HG03064 (cell line): ENCODE measurements at regions not wholly inside any gene's neighbourhood (a gene's known extent, or its start where the extent isn't known, plus 50 kb on each side); places are given as distances from the start of the nearest gene placed in this dataset.
"Not testable (repeated sequence)": the region's sequence is repeated elsewhere in the genome, so short reads cannot be mapped to it uniquely, and the experiment has no call there.

Source experiments
- ATAC-seq: cut with Tn5 transposase; IDR thresholded peaks from one replicate; pipeline ENCODE4 v1.9.1; 2021; ENCODE audit warnings: low read depth; ENCODE audit not compliant: unreplicated experiment

- no peak for ATAC-seq
These were observed 90.3 kb upstream of the ZNF438 start for GRCh38 chr10:31121757-31122577.

- ATAC-seq: no peak
These were observed 92.3 kb upstream of the ZNF438 start for GRCh38 chr10:31123946-31124345.

DNA sequence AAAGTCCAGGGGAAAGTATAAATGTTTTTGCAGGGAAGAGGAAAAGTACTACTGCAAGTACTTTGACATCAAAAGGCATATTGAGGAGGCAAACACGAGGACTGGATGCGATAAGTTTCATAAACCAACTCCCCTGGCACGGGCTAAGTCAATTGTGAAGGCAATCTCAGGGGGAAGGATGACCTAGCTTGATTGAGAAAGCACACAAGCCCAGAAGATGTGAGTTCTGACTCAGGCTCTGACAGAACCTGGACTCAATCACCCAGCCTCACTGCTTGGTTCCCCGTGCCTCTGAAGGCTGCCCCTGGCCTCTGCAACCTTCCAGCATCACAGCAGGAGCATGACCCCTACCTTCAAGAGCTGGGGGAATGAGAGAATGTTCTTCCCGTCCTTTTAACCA lies 93.2 kb upstream of the ZNF438 start:
- ATAC-seq: no peak

GRCh38 chr10:31125789-31126188 lies 94.1 kb upstream of the ZNF438 start:
- ATAC-seq: no peak

GRCh38 chr10:31126593-31126992 lies 94.9 kb upstream of the ZNF438 start:
- ATAC-seq: no peak

DNA sequence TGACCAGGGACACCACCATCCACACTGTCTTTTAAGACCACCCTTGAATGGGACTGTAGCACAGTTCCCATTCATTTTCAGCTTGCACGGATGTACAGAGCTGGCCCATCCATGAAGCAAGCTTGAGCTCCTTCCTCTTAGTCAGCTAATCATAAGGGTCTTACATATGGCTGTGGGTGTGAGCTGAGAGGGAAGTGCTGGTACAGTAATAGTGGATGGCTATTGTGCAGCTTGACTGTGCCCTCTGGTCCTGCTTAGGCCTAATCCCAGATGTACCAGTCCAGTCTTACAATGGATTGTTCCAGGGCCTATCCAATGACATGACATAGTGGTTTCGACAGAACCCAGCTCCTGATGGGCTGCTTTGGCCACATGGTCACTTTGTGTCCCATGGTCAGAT lies 96.9 kb upstream of the ZNF438 start:
- no peak for ATAC-seq

DNA sequence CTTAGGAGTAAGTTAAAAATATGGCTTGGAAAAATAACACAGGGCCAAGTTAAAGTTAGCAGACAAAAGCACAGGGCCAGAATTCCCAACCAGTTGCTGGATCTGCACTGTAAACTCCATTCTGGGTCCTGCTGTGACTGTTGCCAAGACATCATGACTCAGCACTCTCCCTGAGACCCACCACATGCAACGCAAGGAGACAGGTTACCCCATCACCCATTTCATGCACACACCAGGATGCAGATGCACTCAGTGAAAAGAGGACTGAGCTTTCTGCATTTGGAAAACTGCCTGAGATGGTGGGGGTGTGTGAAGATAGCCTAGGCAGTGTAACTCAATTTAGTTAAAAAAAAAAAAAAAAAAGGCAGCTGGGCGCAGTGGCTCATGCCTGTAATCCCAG lies 97.6 kb upstream of the ZNF438 start:
- no peak for ATAC-seq

DNA sequence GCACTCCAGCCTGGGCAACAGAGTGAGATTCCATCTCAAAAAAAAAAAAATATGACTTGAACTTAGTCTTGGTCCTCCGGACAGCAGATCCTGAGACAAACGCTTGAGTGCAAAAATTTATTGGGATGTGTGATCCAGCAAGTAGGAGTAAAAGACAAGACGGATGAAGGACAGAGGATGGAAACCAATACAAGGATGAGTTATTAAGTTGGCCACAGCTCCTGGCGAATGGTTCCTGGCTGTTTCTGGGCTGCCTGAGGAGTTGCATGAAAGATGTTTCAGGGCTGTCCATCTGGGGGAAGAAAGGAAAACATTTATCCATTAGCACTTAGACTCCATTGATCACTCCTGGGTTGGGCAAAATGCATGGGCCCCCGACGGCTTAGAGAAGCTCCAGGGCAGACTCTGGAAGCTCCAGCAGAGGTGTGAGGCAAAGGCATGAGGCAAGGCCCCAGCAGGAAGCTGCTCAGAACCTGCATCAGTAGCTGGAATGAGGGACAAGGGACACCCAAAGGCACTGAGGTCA lies 98.3 kb upstream of the ZNF438 start:
- ATAC-seq: no peak

DNA sequence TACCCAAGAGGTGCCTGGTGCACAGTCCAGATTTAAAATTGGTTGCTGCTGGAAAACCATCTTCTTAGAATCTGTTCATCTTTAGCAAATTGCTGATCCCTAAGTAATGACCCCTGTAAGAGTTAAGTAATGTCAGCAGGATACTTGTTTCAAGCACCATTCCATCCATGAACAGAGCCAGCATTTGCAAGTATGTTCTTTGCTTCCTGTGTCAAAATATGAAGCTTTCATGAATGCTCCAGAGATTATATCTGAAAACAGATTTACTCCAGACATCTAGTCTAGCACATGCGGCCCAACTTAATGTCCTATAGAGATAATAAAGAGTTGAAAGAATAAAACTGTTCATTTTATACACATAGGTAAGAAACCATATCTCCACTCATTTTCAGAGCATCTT lies 98.7 kb upstream of the ZNF438 start:
- no peak for ATAC-seq

GRCh38 chr10:31131251-31131650 lies 99.6 kb upstream of the ZNF438 start:
- ATAC-seq: no peak

GRCh38 chr10:31132681-31133244 lies 101.1 kb upstream of the ZNF438 start:
- no peak for ATAC-seq

DNA sequence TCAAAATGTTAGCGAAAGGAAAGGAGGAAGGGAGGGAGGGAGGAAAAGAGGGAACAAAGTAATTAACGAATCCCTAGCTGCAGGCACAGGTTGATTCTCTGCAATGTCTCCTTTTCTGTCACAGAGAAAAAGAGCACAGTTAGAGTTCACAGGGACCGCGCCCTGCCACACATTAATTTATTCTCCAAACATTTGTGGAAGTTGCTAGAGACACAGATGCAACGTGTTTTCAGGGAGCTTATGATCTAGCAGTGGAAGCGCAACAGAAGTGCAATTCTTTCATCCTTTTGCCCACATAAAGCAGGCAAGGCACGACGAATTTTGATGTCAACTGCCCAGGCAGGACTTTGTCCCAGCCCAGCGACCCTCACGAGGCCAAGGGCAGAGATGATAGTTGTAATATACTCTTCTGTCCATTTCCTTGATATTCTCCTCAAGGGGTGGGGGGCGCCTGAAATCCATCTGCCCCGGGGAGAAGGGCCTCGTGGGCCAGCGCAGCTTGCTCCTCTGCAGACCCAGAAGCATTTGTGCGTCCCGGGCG lies 101.7 kb upstream of the ZNF438 start:
- ATAC-seq: no peak

- ATAC-seq: peak; percentile 52
These were observed 102.2 kb upstream of the ZNF438 start for GRCh38 chr10:31133792-31134310.

GRCh38 chr10:31134311-31134952 lies 102.8 kb upstream of the ZNF438 start:
- peak; percentile 24 for ATAC-seq

- no peak for ATAC-seq
These were observed 103.5 kb upstream of the ZNF438 start for GRCh38 chr10:31135171-31135570.

DNA sequence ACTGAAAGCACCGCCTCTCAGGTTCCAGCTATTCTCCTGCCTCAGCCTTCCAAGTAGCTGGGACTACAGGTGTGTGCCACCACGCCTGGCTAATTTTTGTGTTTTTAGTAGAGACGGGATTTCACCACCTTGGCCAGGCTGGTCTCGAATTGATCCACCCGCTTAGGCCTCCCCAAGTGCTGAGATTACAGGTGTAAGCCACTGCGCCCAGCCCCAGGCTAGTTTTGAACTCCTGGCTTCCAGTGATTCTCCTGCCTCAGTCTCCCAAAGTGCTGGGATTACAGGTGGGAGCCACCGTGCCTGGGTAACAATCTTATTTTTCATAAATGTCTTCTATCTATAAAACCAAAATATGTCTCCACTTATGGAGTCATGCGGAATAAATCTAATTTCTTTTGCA lies 104.1 kb upstream of the ZNF438 start:
- ATAC-seq: not testable (repeated sequence)

DNA sequence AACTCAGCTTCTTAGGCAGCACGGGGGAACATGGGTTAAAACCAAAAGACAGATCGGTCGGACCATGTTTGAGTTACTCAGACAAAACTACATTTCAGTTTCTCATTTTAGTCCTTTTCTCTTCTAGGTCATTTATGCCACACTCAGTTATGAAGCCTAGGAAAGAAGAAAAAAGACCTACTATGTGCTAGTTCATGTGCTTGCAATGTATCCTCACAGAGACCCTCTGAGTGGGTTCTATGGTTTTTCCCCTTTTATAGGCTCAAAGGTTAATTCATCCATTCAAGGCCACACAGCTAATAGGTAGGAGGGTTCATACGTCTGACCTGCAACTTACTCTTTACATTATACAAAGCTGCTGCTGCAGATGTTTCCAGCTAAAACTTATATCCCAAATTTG lies 104.7 kb upstream of the ZNF438 start:
- no peak for ATAC-seq

GRCh38 chr10:31136930-31137885 lies 105.5 kb upstream of the ZNF438 start:
- ATAC-seq: no peak

- no peak for ATAC-seq
These were observed 106.4 kb upstream of the ZNF438 start for GRCh38 chr10:31138026-31138553.

DNA sequence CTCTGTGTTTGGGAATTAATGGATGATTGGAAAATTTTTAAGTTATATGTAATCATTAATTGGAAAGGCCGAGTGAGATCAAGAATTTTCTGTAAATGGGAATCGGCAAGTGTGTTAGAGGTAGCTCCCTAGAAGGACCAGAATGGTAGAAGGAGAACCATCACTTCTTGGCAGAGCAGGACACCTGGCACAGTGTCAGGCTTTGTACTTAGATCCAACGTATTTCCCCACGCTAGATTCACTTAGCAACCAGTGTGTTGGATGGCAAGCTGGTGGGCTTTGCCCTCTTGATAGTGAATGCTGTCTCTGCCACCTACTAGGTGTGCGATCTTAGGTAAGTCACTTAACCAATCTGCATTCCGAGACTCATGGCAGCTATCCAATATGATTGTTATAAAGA lies 107.8 kb upstream of the ZNF438 start:
- no peak for ATAC-seq
